GM20000 (cell line): ENCODE measurements at regions not wholly inside any gene's neighbourhood (a gene's known extent, or its start where the extent isn't known, plus 50 kb on each side); places are given as distances from the start of the nearest gene placed in this dataset.

Experiments used
- DNase-seq: peaks from one replicate; pipeline ENCODE4 v3.0.0; 2012; ENCODE audit warnings: low spot score
- CTCF ChIP-seq: IDR thresholded peaks from 2 replicates; pipeline ENCODE4 v1.5.1; 2012; ENCODE audit warnings: mild to moderate bottlenecking, control low read depth; ENCODE audit errors: extremely low read depth, missing control alignments

GRCh38 chr1:162937716-162938395 is 76.9 kb upstream of the CCDC190 start:
- DNase-seq = no peak
- TF ChIP-seq CTCF = no peak

- no peak for DNase-seq
- TF ChIP-seq CTCF = no peak
Measured at GRCh38 chr1:162930976-162931560, 70.1 kb upstream of the CCDC190 start.

- no peak for DNase-seq
- no peak for TF ChIP-seq CTCF
Measured at GRCh38 chr1:162930532-162930931, 69.6 kb upstream of the CCDC190 start.

GRCh38 chr1:162929177-162929576 is 68.2 kb upstream of the CCDC190 start:
- no peak for DNase-seq
- no peak for TF ChIP-seq CTCF

- DNase-seq = no peak
- no peak for TF ChIP-seq CTCF
Measured at GRCh38 chr1:162928141-162928540, 67.2 kb upstream of the CCDC190 start.

- DNase-seq = no peak
Measured at GRCh38 chr1:162927421-162927820, 66.4 kb upstream of the CCDC190 start.

More at GRCh38 chr1:162927421-162927820, 66.4 kb upstream of the CCDC190 start:
- TF ChIP-seq CTCF = no peak
